Stimulated activated naive CD8-positive, alpha-beta T cell treated with anti-CD3 and anti-CD28 coated beads, Interleukin-15, Interleukin-2, amounts not matched to agents 100 U/mL and 50 U/mL, for 24 hours (primary cell): ENCODE measurements at regions not wholly inside any gene's neighbourhood (a gene's known extent, or its start where the extent isn't known, plus 50 kb on each side); places are given as distances from the start of the nearest gene placed in this dataset.
A peak's percentile ranks its signal among the peaks of the same experiment; 100 is the strongest.
"Not testable (repeated sequence)": the region's sequence is repeated elsewhere in the genome, so short reads cannot be mapped to it uniquely, and the experiment has no call there.

Source experiments
- ATAC-seq: fragments of 150-1000 bp; cut with Tn5 transposase; one replicate; pipeline ENCODE4 v1.10.0; 2021
- DNase-seq: peaks from one replicate; pipeline ENCODE4 v3.0.0; 2021

GRCh38 chr20:17836303-17836861 lies 132.2 kb downstream of the SNX5 start:
- DNase-seq (no peak), ATAC-seq (no peak)

GRCh38 chr20:17835934-17836300 lies 132.7 kb downstream of the SNX5 start:
- no peak for DNase-seq
- ATAC-seq, result no peak

GRCh38 chr20:17835240-17835933 lies 133.2 kb downstream of the SNX5 start:
- ATAC-seq (no peak), DNase-seq (no peak)

- DNase-seq (no peak), ATAC-seq (no peak)
Observed at GRCh38 chr20:17834804-17835203, 133.8 kb downstream of the SNX5 start.

GRCh38 chr20:17833036-17833674 lies 133.4 kb downstream of the BANF2 start:
- no peak for ATAC-seq

GRCh38 chr20:17832236-17832915 lies 132.6 kb downstream of the BANF2 start:
- ATAC-seq (no peak), DNase-seq (no peak)

More at GRCh38 chr20:17833036-17833674, 133.4 kb downstream of the BANF2 start:
- DNase-seq, result no peak

GRCh38 chr20:17828598-17829144 lies 128.9 kb downstream of the BANF2 start:
- ATAC-seq, result no peak
- no peak for DNase-seq

GRCh38 chr20:17827759-17828559 lies 128.2 kb downstream of the BANF2 start:
- DNase-seq (no peak), ATAC-seq (no peak)

- no peak for DNase-seq
- no peak for ATAC-seq
Observed at GRCh38 chr20:17827079-17827478, 127.3 kb downstream of the BANF2 start.

- peak; percentile 87 for ATAC-seq
- DNase-seq, result peak; percentile 37
Observed at GRCh38 chr20:17825960-17826843, 126.4 kb downstream of the BANF2 start.

GRCh38 chr20:17825252-17825959 lies 125.6 kb downstream of the BANF2 start:
- ATAC-seq (no peak), DNase-seq (no peak)

- DNase-seq (no peak), ATAC-seq (no peak)
Observed at GRCh38 chr20:17824676-17825251, 125.0 kb downstream of the BANF2 start.

- no peak for ATAC-seq
- DNase-seq, result no peak
Observed at GRCh38 chr20:17823409-17824144, 123.8 kb downstream of the BANF2 start.

- DNase-seq, result no peak
- no peak for ATAC-seq
Observed at GRCh38 chr20:17822540-17823408, 123.0 kb downstream of the BANF2 start.

- ATAC-seq (no peak), DNase-seq (no peak)
Observed at GRCh38 chr20:17822039-17822438, 122.3 kb downstream of the BANF2 start.

GRCh38 chr20:17821606-17822005 lies 121.8 kb downstream of the BANF2 start:
- not testable (repeated sequence) for DNase-seq, ATAC-seq

- no peak for DNase-seq
- ATAC-seq, result no peak
Observed at GRCh38 chr20:17819395-17820093, 119.8 kb downstream of the BANF2 start.
